Spleen (tissue), 11 donors: ENCODE measurements at regions not wholly inside any gene's neighbourhood (a gene's known extent, or its start where the extent isn't known, plus 50 kb on each side); places are given as distances from the start of the nearest gene placed in this dataset.

Experiments used
- DNase-seq: peaks from one replicate; pipeline ENCODE4 v3.0.0-alpha.2; 2020
- H3K27ac ChIP-seq, 8 donors: fragments of 200-600 bp; sonication (generic) in 7 of 8; 1 replicate in 4 of 8; 2 replicates in 4 of 8; pipeline versions ENCODE4 v1.5.0 to v1.8.0; 2016 to 2021; ENCODE audit warnings: inconsistent platforms in 4 of 8, mild to moderate bottlenecking in 4 of 8, moderate library complexity in 1 of 8
- H3K27me3 ChIP-seq, 7 donors: fragments of 200-600 bp; sonication (generic) in 6 of 7; replicated peaks in 1 of 7; 1 replicate in 4 of 7; 2 replicates in 3 of 7; pipeline versions ENCODE4 v1.5.0 to v1.8.0; 2016 to 2021; ENCODE audit warnings: inconsistent platforms in 3 of 7, mild to moderate bottlenecking in 1 of 7
- H3K36me3 ChIP-seq, 6 donors: fragments of 200-600 bp; sonication (generic) in 5 of 6; 1 replicate in 4 of 6; 2 replicates in 2 of 6; pipeline versions ENCODE4 v1.5.0 to v1.8.0; 2016 to 2021; ENCODE audit warnings: inconsistent platforms in 2 of 6
- H3K4me1 ChIP-seq, 6 donors: fragments of 200-600 bp; sonication (generic) in 5 of 6; 1 replicate in 3 of 6; 2 replicates in 3 of 6; pipeline versions ENCODE4 v1.5.0 to v1.8.0; 2016 to 2021; ENCODE audit warnings: inconsistent platforms in 3 of 6
- H3K4me3 ChIP-seq, 8 donors: fragments of 200-600 bp; sonication (generic) in 7 of 8; 1 replicate in 4 of 8; 2 replicates in 4 of 8; pipeline versions ENCODE4 v1.5.0 to v1.8.0; 2016 to 2021; ENCODE audit warnings: inconsistent platforms in 4 of 8, mild to moderate bottlenecking in 4 of 8, moderate library complexity in 2 of 8
- H3K9me3 ChIP-seq, 8 donors: fragments of 200-600 bp; sonication (generic) in 7 of 8; 1 replicate in 4 of 8; 2 replicates in 4 of 8; pipeline versions ENCODE4 v1.5.0 to v1.8.0; 2016 to 2021; ENCODE audit warnings: inconsistent platforms in 4 of 8
- CTCF ChIP-seq, 11 experiments: fragments of 200-600 bp in 7 of 11; fragments of 450-650 bp in 4 of 11; sonication (generic) in 4 of 11; IDR thresholded peaks in 8 of 11; conservative IDR thresholded peaks in 3 of 11; 1 replicate in 7 of 11; 2 replicates in 4 of 11; pipeline versions ENCODE4 v1.4.0 to v1.8.0; 2016 to 2021; ENCODE audit warnings: antibody characterized with exemption in 11 of 11, inconsistent platforms in 4 of 11, mild to moderate bottlenecking in 1 of 11
- POLR2A ChIP-seq, 3 donors: fragments of 450-650 bp; IDR thresholded peaks; one replicate each; pipeline ENCODE4 v1.5.1; 2017; ENCODE audit warnings: antibody characterized with exemption in 3 of 3, mild to moderate bottlenecking in 1 of 3
- POLR2AphosphoS5 ChIP-seq, 3 donors: sonication (generic); formaldehyde crosslinking; IDR thresholded peaks; one replicate each; pipeline ENCODE4 v1.5.1; 2017; ENCODE audit warnings: antibody characterized with exemption in 3 of 3
- WGBS, 5 donors: extraction: QIAGEN DNeasy Blood & Tissue Kit in 3 of 5; methylation state at CpG; one replicate each; pipeline versions ENCODE4 v1.1.5 to v1.1.7; 2013 to 2018; 5-methylcytosine and 5-hydroxymethylcytosine counted together
- intact Hi-C: fragments of 100-400 bp; cut with DNase I; formaldehyde crosslinking; loops from one replicate; pipeline ENCODE4 v1.15.0; 2023; ENCODE audit warnings: low total_unique reads
- donor health status: healthy with polysubstance abuse.
- donor health status: DM: no; HTN: no; CAD: no; lungs with moderate emphysema.
- donor health status: DM: no; HTN: no; CAD: no.
- donor health status: Bipolar disorder and iron deficiency.
- donor health status: healthy.
- donor health status: DM: no; HTN: no; CAD: no.
- donor health status: DM: yes; HTN: yes; CAD: no.

GRCh38 chr14:103209054-103209453 lies 85.8 kb downstream of the TNFAIP2 start:
- intact Hi-C loops, result no loop called here
- no peak overlapping the region for H3K27ac ChIP-seq
- 34 to 44% (median 39%) methylated on average over 4 of the region's 4 CpGs for WGBS, 5 donors
- DNase-seq, result no peak
- H3K27me3 ChIP-seq, result peaks cover 0 to 72% (median 21%) of the 10 kb centered on the region in 7 donors
- TF ChIP-seq POLR2A (IDR thresholded peaks at IDR 0.05), result no peak
- no peak for TF ChIP-seq POLR2AphosphoS5 (IDR thresholded peaks at IDR 0.05)
- TF ChIP-seq CTCF (IDR thresholded peaks at IDR 0.05 in 8 of 11, conservative IDR thresholded peaks at IDR 0.05 in 3 of 11), result no peak
- peaks cover 0 to 39% (median 23%) of the 10 kb centered on the region in 8 donors for H3K9me3 ChIP-seq
- H3K36me3 ChIP-seq, result no peaks in the 10 kb centered on the region
- H3K4me3 ChIP-seq, result no peak overlapping the region
- peaks cover 0 to 9% (median 4%) of the 10 kb centered on the region in 6 donors for H3K4me1 ChIP-seq

- WGBS, 5 donors, result 55 to 71% (median 68%) methylated on average over 3 of the region's 3 CpGs
- Histone ChIP-seq H3K4me3 (no peak overlapping the region), H3K27ac (no peak overlapping the region), H3K36me3 (no peaks in the 10 kb centered on the region), H3K27me3 (peaks cover 0 to 76% (median 21%) of the 10 kb centered on the region in 7 donors), H3K4me1 (peaks cover 0 to 9% (median 4%) of the 10 kb centered on the region in 6 donors), H3K9me3 (peaks cover 0 to 34% (median 19%) of the 10 kb centered on the region in 8 donors)
- DNase-seq, result no peak
- intact Hi-C loops, result no loop called here
- TF ChIP-seq CTCF (IDR thresholded peaks at IDR 0.05 in 8 of 11, conservative IDR thresholded peaks at IDR 0.05 in 3 of 11), result no peak
- TF ChIP-seq POLR2AphosphoS5 (IDR thresholded peaks at IDR 0.05), result no peak
- TF ChIP-seq POLR2A (IDR thresholded peaks at IDR 0.05), result no peak
These were observed 86.2 kb downstream of the TNFAIP2 start for GRCh38 chr14:103209506-103209905.

GRCh38 chr14:103213331-103213730 lies 90.1 kb downstream of the TNFAIP2 start:
- peaks cover 0 to 67% (median 7%) of the 10 kb centered on the region in 7 donors for H3K27me3 ChIP-seq
- peaks cover 0 to 9% (median 2%) of the 10 kb centered on the region in 8 donors for H3K9me3 ChIP-seq
- H3K4me1 ChIP-seq, result no peaks in the 10 kb centered on the region
- H3K27ac ChIP-seq, result no peak overlapping the region
- no peak for DNase-seq
- TF ChIP-seq CTCF (IDR thresholded peaks at IDR 0.05 in 8 of 11, conservative IDR thresholded peaks at IDR 0.05 in 3 of 11), result no peak
- no peak for TF ChIP-seq POLR2AphosphoS5 (IDR thresholded peaks at IDR 0.05)
- TF ChIP-seq POLR2A (IDR thresholded peaks at IDR 0.05), result no peak
- H3K4me3 ChIP-seq, result no peak overlapping the region
- H3K36me3 ChIP-seq, result no peaks in the 10 kb centered on the region
- 69 to 91% (median 79%) methylated on average over 2 of the region's 2 CpGs for WGBS, 5 donors
- intact Hi-C loops, result no loop called here

GRCh38 chr14:103214461-103214958 lies 91.2 kb downstream of the TNFAIP2 start:
- TF ChIP-seq POLR2AphosphoS5 (IDR thresholded peaks at IDR 0.05) (no peak), CTCF (IDR thresholded peaks at IDR 0.05 in 8 of 11, conservative IDR thresholded peaks at IDR 0.05 in 3 of 11) (no peak), POLR2A (IDR thresholded peaks at IDR 0.05) (no peak)

More at GRCh38 chr14:103214461-103214958, 91.2 kb downstream of the TNFAIP2 start:
- Histone ChIP-seq H3K4me1 (no peaks in the 10 kb centered on the region), H3K27me3 (peaks cover 0 to 65% (median 0%) of the 10 kb centered on the region in 7 donors), H3K36me3 (no peaks in the 10 kb centered on the region), H3K9me3 (peaks cover 0 to 9% (median 2%) of the 10 kb centered on the region in 8 donors), H3K27ac (no peak overlapping the region), H3K4me3 (no peak overlapping the region)
- 79 to 88% (median 82%) methylated on average over 14 of the region's 14 CpGs for WGBS, 5 donors
- intact Hi-C loops, result no loop called here
- no peak for DNase-seq
